ENCODE measurements at regions not wholly inside any gene's neighbourhood (a gene's known extent, or its start where the extent isn't known, plus 50 kb on each side); places are given as distances from the start of the nearest gene placed in this dataset.

- TF ChIP-seq EZH2 (IDR thresholded peaks at IDR 0.05) (no peak), POLR2AphosphoS5 (IDR thresholded peaks at IDR 0.05; ENCODE audit: borderline replicate concordance, low read depth, low read length) (no peak)
These were observed 74.0 kb upstream of the TRPM1 start for GRCh38 chr15:31175484-31175883.

Data from SK-N-MC (cell line).